ENCODE measurements at regions not wholly inside any gene's neighbourhood (a gene's known extent, or its start where the extent isn't known, plus 50 kb on each side); places are given as distances from the start of the nearest gene placed in this dataset.

DNA sequence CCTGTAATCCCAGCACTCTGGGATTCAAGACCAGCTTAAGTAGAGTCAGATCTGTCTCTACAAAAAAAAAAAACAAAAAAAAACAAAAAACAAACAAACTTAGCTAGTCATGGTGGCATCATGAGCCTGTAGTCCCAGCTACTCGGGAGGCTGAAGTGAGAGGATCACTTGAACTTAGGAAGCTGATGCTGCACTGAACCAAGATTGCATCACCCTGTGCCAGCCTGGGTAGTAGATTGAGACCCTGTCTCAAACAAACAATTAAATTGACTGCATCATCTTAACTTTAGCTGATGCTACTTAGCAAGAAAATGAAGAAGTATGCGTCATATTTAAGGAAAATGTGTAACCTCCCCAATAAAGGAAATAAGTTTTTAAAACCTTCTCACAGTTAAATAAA is 136.6 kb upstream of the ATXN7L3B start:
- 89% methylated on average over 2 of the region's 2 CpGs; no CpG with 5 or more reads in 1 of the 2 experiments for WGBS, 2 experiments (ENCODE audit: extremely low coverage in 1 of 2, insufficient coverage in 1 of 2, insufficient read length in 1 of 2, insufficient replicate concordance in 2 of 2, low coverage in 1 of 2, low lambda C conversion rate in 2 of 2, missing lambda C conversion rate in 1 of 2)
- H3K4me2 ChIP-seq (ENCODE audit: insufficient read depth in 1 of 2, low read depth in 2 of 2, low read length in 2 of 2), result no peak overlapping the region
- DNase-seq (ENCODE audit: low read depth in 1 of 2, low spot score in 2 of 2), result no peak
- no peak overlapping the region for H3K18ac ChIP-seq (ENCODE audit: extremely low read depth, low read length)
- no peak overlapping the region for H2BK120ac ChIP-seq (replicated peaks; ENCODE audit: low read depth, low read length)
- no peaks in the 10 kb centered on the region; a peak in 1 of 8 replicates for H3K36me3 ChIP-seq (ENCODE audit: control insufficient read depth in 2 of 4, insufficient read depth in 4 of 4, low read length in 3 of 4)
- no peak overlapping the region for H3K27ac ChIP-seq (ENCODE audit: low read depth, low read length)
- no peaks in the 10 kb centered on the region for H3K9me3 ChIP-seq (ENCODE audit: insufficient read depth in 2 of 2, low read depth in 1 of 2, low read length in 1 of 2)
- no peak overlapping the region for H2BK12ac ChIP-seq (ENCODE audit: low read depth, low read length)
- H2BK20ac ChIP-seq (ENCODE audit: low read length), result no peak overlapping the region
- ChIA-PET CTCF (ENCODE audit: partially characterized antibody) (no interaction called here), POLR2A (ENCODE audit: partially characterized antibody) (no interaction called here)
- H3K14ac ChIP-seq (ENCODE audit: insufficient read length), result no peak overlapping the region
- no peak for FAIRE-seq
- H4K8ac ChIP-seq (ENCODE audit: extremely low read depth, insufficient read depth, low read length), result no peak overlapping the region
- H3K4ac ChIP-seq (replicated peaks; ENCODE audit: insufficient read length, low read depth, low read length), result no peak overlapping the region
- no peak overlapping the region for H3K23ac ChIP-seq (ENCODE audit: insufficient read length)
- no peak overlapping the region for H2BK5ac ChIP-seq (ENCODE audit: low read depth, low read length)
- no peak overlapping the region for H4K5ac ChIP-seq (ENCODE audit: insufficient read length, low read depth, low read length)
- no peak overlapping the region for H3K9ac ChIP-seq (replicated peaks in 1 of 4; ENCODE audit: extremely low read depth in 1 of 4, low read depth in 3 of 4, low read length in 3 of 4)
- H3K79me1 ChIP-seq (ENCODE audit: low read depth, low read length), result no peaks in the 10 kb centered on the region
- no peaks in the 10 kb centered on the region for H3K79me2 ChIP-seq (ENCODE audit: control insufficient read depth in 1 of 2, insufficient read depth in 2 of 2, low read length in 2 of 2)
- no peaks in the 10 kb centered on the region for H4K20me1 ChIP-seq (replicated peaks in 1 of 2; ENCODE audit: control insufficient read depth in 1 of 2, insufficient read depth in 2 of 2, low read length in 2 of 2)
- no peaks in the 10 kb centered on the region for H3K4me1 ChIP-seq (replicated peaks in 1 of 4; ENCODE audit: control insufficient read depth in 3 of 4, insufficient read depth in 4 of 4, low read length in 3 of 4)
- H3K27me3 ChIP-seq (replicated peaks in 1 of 4; ENCODE audit: control insufficient read depth in 3 of 4, extremely low read depth in 1 of 4, insufficient read depth in 3 of 4, low read length in 3 of 4), result no peaks in the 10 kb centered on the region
- no peak overlapping the region for H3K4me3 ChIP-seq (ENCODE audit: extremely low read depth in 1 of 4, insufficient read depth in 2 of 4, low read depth in 3 of 4, low read length in 4 of 4)
- H4K91ac ChIP-seq (replicated peaks; ENCODE audit: insufficient read length, low read length), result no peak overlapping the region
- TF ChIP-seq TBP (IDR thresholded peaks at IDR 0.05; ENCODE audit: low read depth, low read length), result no peak
- peak; percentile 73; the same call in 1 of the 2 replicates for TF ChIP-seq CEBPB (IDR thresholded peaks at IDR 0.05; ENCODE audit: low read depth, low read length)
- H2BK15ac ChIP-seq (ENCODE audit: low read length), result no peak overlapping the region
- H2AFZ ChIP-seq (ENCODE audit: low read length), result no peak overlapping the region
- no peaks in the 10 kb centered on the region for H3K23me2 ChIP-seq (ENCODE audit: low read depth, low read length)
- H3K56ac ChIP-seq (replicated peaks; ENCODE audit: insufficient read length, low read depth, low read length), result no peak overlapping the region
- no peak overlapping the region for H2AK5ac ChIP-seq (ENCODE audit: low read depth, low read length)

All from H1 (cell line).